ENCODE measurements at regions not wholly inside any gene's neighbourhood (a gene's known extent, or its start where the extent isn't known, plus 50 kb on each side); places are given as distances from the start of the nearest gene placed in this dataset.

DNA sequence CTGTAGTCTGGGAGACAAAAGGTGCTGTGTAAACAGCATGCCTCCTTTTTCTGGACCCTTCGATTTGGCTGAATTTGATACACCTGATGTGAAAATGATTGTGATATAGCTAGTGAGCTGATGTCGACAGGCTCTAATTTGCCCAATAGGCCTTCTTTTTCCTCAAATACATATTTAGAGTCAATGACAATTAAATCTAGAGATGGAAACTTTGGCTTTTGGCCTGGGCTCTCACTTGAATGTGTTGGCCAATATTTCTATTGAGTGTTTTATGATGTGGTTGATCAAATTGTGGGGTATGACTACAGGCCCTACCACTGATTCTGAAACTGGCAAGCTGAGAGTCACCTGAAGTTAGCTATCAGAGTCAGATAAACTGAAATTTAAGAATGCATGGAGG lies 151.8 kb upstream of the MEOX2 start:
- no peaks in the 10 kb centered on the region for H3K4me1 ChIP-seq

DNA sequence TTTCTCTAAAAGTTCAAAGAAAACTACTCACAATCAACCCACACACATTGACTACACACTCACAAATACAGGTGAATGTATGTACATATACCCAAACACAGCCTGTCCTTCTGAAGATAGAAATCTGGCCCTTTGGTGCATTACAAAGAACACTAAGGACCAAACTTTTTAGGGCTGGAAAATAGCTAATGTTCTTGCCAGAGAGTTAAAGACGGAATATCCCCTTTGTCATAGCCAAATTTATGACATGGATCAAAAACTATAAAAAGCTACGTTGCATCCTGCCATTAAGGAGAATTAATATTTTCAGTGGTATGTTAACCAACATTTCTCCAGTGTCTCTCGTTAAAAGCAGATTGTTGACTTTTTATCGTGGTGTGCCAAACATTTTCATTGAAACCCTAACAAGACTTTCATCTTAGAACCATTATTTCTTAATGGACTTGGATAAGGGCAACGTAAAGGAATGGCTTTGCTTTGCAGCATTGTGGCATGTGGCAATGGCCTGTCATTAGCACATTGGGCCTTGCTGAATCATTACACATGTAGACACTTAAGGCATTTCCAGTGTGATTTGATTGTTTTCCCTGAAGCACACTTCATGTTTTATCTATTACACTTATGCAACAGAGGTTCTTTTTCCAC lies 150.9 kb upstream of the MEOX2 start:
- H3K4me3 ChIP-seq: no peak overlapping the region

More for the DNA sequence above, 151.8 kb upstream of the MEOX2 start:
- Histone ChIP-seq H3K27ac (no peak overlapping the region), H3K9me3 (no peaks in the 10 kb centered on the region), H3K4me3 (no peak overlapping the region), H3K36me3 (no peaks in the 10 kb centered on the region), H3K27me3 (no peaks in the 10 kb centered on the region)
- DNase-seq: no peak
- 75 to 91% (median 86%) methylated on average over 2 of the region's 2 CpGs for WGBS, 5 donors
- TF ChIP-seq POLR2A (IDR thresholded peaks at IDR 0.05) (no peak), EP300 (IDR thresholded peaks at IDR 0.05) (no peak), POLR2AphosphoS5 (IDR thresholded peaks at IDR 0.05) (no peak), CTCF (IDR thresholded peaks at IDR 0.05) (no peak)
- intact Hi-C loops (cut with DNase I; ENCODE audit: low total_unique reads): no loop called here

DNA sequence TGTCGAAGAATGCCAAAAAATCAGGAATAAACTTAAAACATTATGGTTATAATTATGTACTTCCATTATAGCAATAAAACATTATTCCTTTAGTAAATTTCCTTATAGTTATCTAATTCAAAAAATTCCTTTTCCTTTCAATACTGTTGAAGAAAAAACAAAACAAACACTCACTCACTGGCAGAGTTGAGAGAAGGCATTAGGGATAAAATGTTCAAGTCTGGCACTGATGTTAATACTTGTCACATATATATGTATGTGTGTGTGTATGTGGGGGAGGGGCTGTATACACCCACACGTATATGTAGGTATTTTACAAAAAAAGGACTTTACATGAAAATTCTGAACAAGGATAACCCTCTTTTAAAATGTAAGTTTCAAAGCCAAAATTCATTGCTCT lies 150.2 kb upstream of the MEOX2 start:
- Histone ChIP-seq H3K4me3 (no peak overlapping the region), H3K27ac (no peak overlapping the region), H3K4me1 (no peaks in the 10 kb centered on the region), H3K9me3 (no peaks in the 10 kb centered on the region), H3K36me3 (no peaks in the 10 kb centered on the region), H3K27me3 (no peaks in the 10 kb centered on the region)
- whole genome bisulfite sequencing, 5 donors: 77 to 88% (median 81%) methylated on average over 2 of the region's 2 CpGs
- no peak for DNase-seq
- TF ChIP-seq POLR2A (IDR thresholded peaks at IDR 0.05): no peak
- no peak for TF ChIP-seq POLR2AphosphoS5 (IDR thresholded peaks at IDR 0.05)
- no peak for TF ChIP-seq EP300 (IDR thresholded peaks at IDR 0.05)
- TF ChIP-seq CTCF (IDR thresholded peaks at IDR 0.05): no peak
- intact Hi-C loops (cut with DNase I; ENCODE audit: low total_unique reads): no loop called here

More for the DNA sequence above, 150.9 kb upstream of the MEOX2 start:
- H3K9me3 ChIP-seq: no peaks in the 10 kb centered on the region
- no peaks in the 10 kb centered on the region for H3K36me3 ChIP-seq
- intact Hi-C loops (cut with DNase I; ENCODE audit: low total_unique reads): no loop called here
- H3K4me1 ChIP-seq: no peaks in the 10 kb centered on the region
- 45 to 63% (median 60%) methylated on average over 5 of the region's 5 CpGs for WGBS, 5 donors
- H3K27ac ChIP-seq: no peak overlapping the region
- TF ChIP-seq POLR2AphosphoS5 (IDR thresholded peaks at IDR 0.05) (no peak), POLR2A (IDR thresholded peaks at IDR 0.05) (no peak), EP300 (IDR thresholded peaks at IDR 0.05) (no peak), CTCF (IDR thresholded peaks at IDR 0.05) (no peak)
- no peak for DNase-seq
- H3K27me3 ChIP-seq: no peaks in the 10 kb centered on the region

- TF ChIP-seq POLR2AphosphoS5 (IDR thresholded peaks at IDR 0.05) (no peak), CTCF (IDR thresholded peaks at IDR 0.05) (no peak), POLR2A (IDR thresholded peaks at IDR 0.05) (no peak), EP300 (IDR thresholded peaks at IDR 0.05) (no peak)
- no peaks in the 10 kb centered on the region for H3K9me3 ChIP-seq
- no peaks in the 10 kb centered on the region for H3K4me1 ChIP-seq
- no peak for DNase-seq
- no peaks in the 10 kb centered on the region for H3K27me3 ChIP-seq
- 76 to 89% (median 78%) methylated on average over 4 of the region's 4 CpGs for WGBS, 5 donors
- intact Hi-C loops (cut with DNase I; ENCODE audit: low total_unique reads): no loop called here
- no peak overlapping the region for H3K27ac ChIP-seq
- no peak overlapping the region for H3K4me3 ChIP-seq
- H3K36me3 ChIP-seq: no peaks in the 10 kb centered on the region
Measured at GRCh38 chr7:15836041-15836440, 149.6 kb upstream of the MEOX2 start.
